Endothelial cell of umbilical vein (primary cell): ENCODE measurements at regions not wholly inside any gene's neighbourhood (a gene's known extent, or its start where the extent isn't known, plus 50 kb on each side); places are given as distances from the start of the nearest gene placed in this dataset.

Experiments used
- BruUV-seq: library from RNA; stranded (reverse); fragments of 400-500 nt; replicated peaks from 2 replicates; lab custom pipeline; 2021; lab: Mats Ljungman, UMichigan
- CTCF ChIA-PET: fragments of 300-600, 350-600 bp; sonication (Branson Sonifier 250); formaldehyde crosslinking; loops from one replicate; lab custom pipeline; 2021; ENCODE audit warnings: antibody characterized with exemption, inconsistent platforms; lab: Charles Lee
- POLR2A ChIA-PET: fragments of 300-600, 350-600 bp; sonication (Branson Sonifier 250); formaldehyde crosslinking; loops from one replicate; lab custom pipeline; 2021; ENCODE audit warnings: antibody characterized with exemption, inconsistent platforms; lab: Charles Lee
- DNase-seq: peaks from one replicate; pipeline ENCODE4 v3.0.0-alpha.2; 2011; ENCODE audit warnings: low read depth, low spot score
- FAIRE-seq: peaks from 2 replicates; lab custom pipeline; 2011; peaks lifted over from hg19 to GRCh38; lab: Jason Lieb, UNC
- H2AFZ ChIP-seq: 2 replicates; pipeline ENCODE4 v1.6.0; 2012; ENCODE audit warnings: low read depth, low read length, control low read depth, inconsistent platforms
- H3K27ac ChIP-seq: 2 replicates; pipeline ENCODE4 v1.5.1; 2011; ENCODE audit warnings: low read depth, mild to moderate bottlenecking, control low read depth, low read length, moderate library complexity; ENCODE audit not compliant: insufficient read depth
- H3K27me3 ChIP-seq, 2 experiments: 2 replicates each; pipeline versions ENCODE4 v1.6.0 to v1.6.1; 2011; ENCODE audit warnings: low read length in 2 of 2, mixed read lengths in 1 of 2; ENCODE audit not compliant: control insufficient read depth in 2 of 2, insufficient read depth in 2 of 2
- H3K36me3 ChIP-seq, 2 experiments: 2 replicates in 1 of 2; 3 replicates in 1 of 2; pipeline ENCODE4 v1.5.1; 2011; ENCODE audit warnings: low read length in 2 of 2, mild to moderate bottlenecking in 1 of 2, moderate library complexity in 1 of 2; ENCODE audit not compliant: control insufficient read depth in 2 of 2, insufficient read depth in 2 of 2; ENCODE audit errors: extremely low read depth in 1 of 2
- H3K4me1 ChIP-seq: 3 replicates; pipeline ENCODE4 v1.5.1; 2011; ENCODE audit warnings: mild to moderate bottlenecking, low read length; ENCODE audit not compliant: control insufficient read depth, insufficient read depth; ENCODE audit errors: extremely low read depth
- H3K4me2 ChIP-seq: 2 replicates; pipeline ENCODE4 v1.6.1; 2011; ENCODE audit warnings: low read length, control low read depth, mixed read lengths; ENCODE audit not compliant: insufficient read depth
- H3K4me3 ChIP-seq, 3 experiments: fragments of 200-600 bp in 1 of 3; sonication (generic), shearing (Covaris generic) in 1 of 3; replicated peaks in 1 of 3; 2 replicates each; pipeline ENCODE4 v1.5.1; 2011 to 2016; ENCODE audit warnings: control low read depth in 3 of 3, low read length in 3 of 3, mild to moderate bottlenecking in 2 of 3, inconsistent platforms in 1 of 3, low read depth in 1 of 3, moderate library complexity in 1 of 3; ENCODE audit not compliant: insufficient read depth in 1 of 3
- H3K79me2 ChIP-seq: 2 replicates; pipeline ENCODE4 v1.6.0; 2012; ENCODE audit warnings: low read length, inconsistent platforms; ENCODE audit not compliant: control insufficient read depth, insufficient read depth
- H3K9ac ChIP-seq: replicated peaks from 2 replicates; pipeline ENCODE3; 2011; ENCODE audit warnings: low read length, control low read depth; ENCODE audit not compliant: insufficient read depth; ENCODE audit errors: extremely low read depth
- H3K9me1 ChIP-seq: replicated peaks from 3 replicates; pipeline ENCODE4 v1.6.0; 2011; ENCODE audit warnings: mild to moderate bottlenecking, low read length; ENCODE audit not compliant: control insufficient read depth, insufficient read depth; ENCODE audit errors: extremely low read depth
- H3K9me3 ChIP-seq: replicated peaks from 2 replicates; pipeline ENCODE4 v1.5.1; 2012; ENCODE audit warnings: low read length, inconsistent platforms; ENCODE audit not compliant: control insufficient read depth, insufficient read depth
- H4K20me1 ChIP-seq: replicated peaks from 2 replicates; pipeline ENCODE3; 2011; ENCODE audit warnings: mild to moderate bottlenecking, low read length; ENCODE audit not compliant: control insufficient read depth, insufficient read depth; ENCODE audit errors: extremely low read depth
- EZH2 ChIP-seq: IDR thresholded peaks from 2 replicates; pipeline ENCODE4 v1.6.1; 2012; ENCODE audit warnings: borderline replicate concordance, low read depth, mild to moderate bottlenecking, moderate library complexity, low read length, inconsistent platforms; ENCODE audit not compliant: severe bottlenecking
- FOS ChIP-seq: IDR thresholded peaks from 2 replicates; pipeline ENCODE4 v1.6.1; 2011; ENCODE audit warnings: mild to moderate bottlenecking, low read length, moderate library complexity, borderline replicate concordance; ENCODE audit not compliant: insufficient read depth
- GATA2 ChIP-seq: IDR thresholded peaks from 2 replicates; pipeline ENCODE4 v1.7.0; 2011; ENCODE audit warnings: low read depth, mild to moderate bottlenecking, moderate library complexity, mixed read lengths, low read length; ENCODE audit not compliant: insufficient read length, insufficient read depth
- JUN ChIP-seq: IDR thresholded peaks from 2 replicates; pipeline ENCODE4 v1.6.1; 2011; ENCODE audit warnings: borderline replicate concordance, low read depth; ENCODE audit not compliant: insufficient read length, insufficient read depth
- MYC ChIP-seq: IDR thresholded peaks from one replicate; pipeline ENCODE4 v1.6.1; 2011; ENCODE audit warnings: mild to moderate bottlenecking, low read depth, low read length
- POLR2A ChIP-seq: IDR thresholded peaks from 2 replicates; pipeline ENCODE4 v1.6.1; 2012; ENCODE audit warnings: low read depth, mild to moderate bottlenecking, control low read depth, low read length
- POLR2AphosphoS5 ChIP-seq: IDR thresholded peaks from 2 replicates; pipeline ENCODE4 v1.6.1; 2012; ENCODE audit warnings: low read depth, mild to moderate bottlenecking, control low read depth, low read length, moderate library complexity; ENCODE audit not compliant: insufficient read depth
- dilution Hi-C: fragments of 300-500 bp; cut with MboI; formaldehyde crosslinking; loops from one replicate; pipeline ENCODE4 v1.15.0; 2019; ENCODE audit warnings: low sequenced_read_pairs; ENCODE audit not compliant: extremely low pct_ligation_motif_present
- intact Hi-C: fragments of 100-400 bp; cut with micrococcal nuclease; formaldehyde crosslinking; loops from one replicate; pipeline ENCODE4 v1.10.0; 2022
- TF ChIP-seq, protein P1 (sequence below), 2 donors: IDR thresholded peaks; 1 replicate in 1 of 2; 2 replicates in 1 of 2; pipeline ENCODE4 v1.5.1; 2011; ENCODE audit warnings: low read length in 2 of 2, mild to moderate bottlenecking in 2 of 2, moderate library complexity in 2 of 2, control low read depth in 1 of 2, inconsistent platforms in 1 of 2, low read depth in 1 of 2; ENCODE audit not compliant: insufficient read depth in 1 of 2; ENCODE audit errors: extremely low read depth in 1 of 2
- TF ChIP-seq, protein P2 (sequence below): IDR thresholded peaks from 2 replicates; pipeline ENCODE4 v1.6.1; 2011; ENCODE audit not compliant: insufficient read depth, insufficient read length

DNA sequence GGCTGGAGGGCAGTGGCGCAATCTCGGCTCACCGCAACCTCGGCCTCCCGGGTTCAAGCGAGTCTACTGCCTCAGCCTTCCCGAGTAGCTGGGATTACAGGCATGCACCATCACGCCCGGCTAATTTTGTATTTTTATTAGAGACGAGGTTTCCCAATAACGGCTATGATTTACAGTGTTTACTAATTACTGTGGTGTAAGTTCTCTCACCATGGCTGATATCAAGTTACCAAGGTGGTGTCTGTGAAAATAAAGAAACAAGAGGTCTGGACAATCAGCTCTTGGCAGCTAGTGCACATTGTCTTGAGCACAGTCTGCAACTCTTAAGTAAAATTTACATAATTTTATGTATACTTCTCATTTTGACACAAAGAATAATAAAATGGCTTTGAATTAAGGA is 385.5 kb upstream of the COX7C start:
- no peaks in the 10 kb centered on the region for H3K9me1 ChIP-seq
- BruUV-seq = no TSS peak
- ChIA-PET CTCF (no interaction called here), POLR2A (no interaction called here)
- dilution Hi-C loops (no loop called here), intact Hi-C loops (no loop called here)
- no peaks in the 10 kb centered on the region for H3K36me3 ChIP-seq
- H3K27ac ChIP-seq = no peak overlapping the region
- H4K20me1 ChIP-seq = no peaks in the 10 kb centered on the region
- no peaks in the 10 kb centered on the region for H3K27me3 ChIP-seq
- H3K9ac ChIP-seq = no peak overlapping the region
- no peaks in the 10 kb centered on the region for H3K79me2 ChIP-seq
- H3K9me3 ChIP-seq = no peaks in the 10 kb centered on the region
- no peaks in the 10 kb centered on the region for H3K4me1 ChIP-seq
- no peak overlapping the region for H2AFZ ChIP-seq
- no peak for TF ChIP-seq POLR2AphosphoS5
- TF ChIP-seq JUN = no peak
- TF ChIP-seq MYC = no peak
- TF ChIP-seq GATA2 = no peak
- TF ChIP-seq, protein P1, sequence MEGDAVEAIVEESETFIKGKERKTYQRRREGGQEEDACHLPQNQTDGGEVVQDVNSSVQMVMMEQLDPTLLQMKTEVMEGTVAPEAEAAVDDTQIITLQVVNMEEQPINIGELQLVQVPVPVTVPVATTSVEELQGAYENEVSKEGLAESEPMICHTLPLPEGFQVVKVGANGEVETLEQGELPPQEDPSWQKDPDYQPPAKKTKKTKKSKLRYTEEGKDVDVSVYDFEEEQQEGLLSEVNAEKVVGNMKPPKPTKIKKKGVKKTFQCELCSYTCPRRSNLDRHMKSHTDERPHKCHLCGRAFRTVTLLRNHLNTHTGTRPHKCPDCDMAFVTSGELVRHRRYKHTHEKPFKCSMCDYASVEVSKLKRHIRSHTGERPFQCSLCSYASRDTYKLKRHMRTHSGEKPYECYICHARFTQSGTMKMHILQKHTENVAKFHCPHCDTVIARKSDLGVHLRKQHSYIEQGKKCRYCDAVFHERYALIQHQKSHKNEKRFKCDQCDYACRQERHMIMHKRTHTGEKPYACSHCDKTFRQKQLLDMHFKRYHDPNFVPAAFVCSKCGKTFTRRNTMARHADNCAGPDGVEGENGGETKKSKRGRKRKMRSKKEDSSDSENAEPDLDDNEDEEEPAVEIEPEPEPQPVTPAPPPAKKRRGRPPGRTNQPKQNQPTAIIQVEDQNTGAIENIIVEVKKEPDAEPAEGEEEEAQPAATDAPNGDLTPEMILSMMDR (IDR thresholded peaks at IDR 0.05; ENCODE audit: extremely low read depth in 1 of 2, insufficient read depth in 1 of 2, low read depth in 1 of 2, low read length in 2 of 2) = no peak
- TF ChIP-seq POLR2A = no peak
- no peak for TF ChIP-seq EZH2
- TF ChIP-seq, protein P2, sequence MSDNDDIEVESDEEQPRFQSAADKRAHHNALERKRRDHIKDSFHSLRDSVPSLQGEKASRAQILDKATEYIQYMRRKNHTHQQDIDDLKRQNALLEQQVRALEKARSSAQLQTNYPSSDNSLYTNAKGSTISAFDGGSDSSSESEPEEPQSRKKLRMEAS = no peak
- TF ChIP-seq FOS = no peak
- DNase-seq (no peak), FAIRE-seq (no peak)
- H3K4me2 ChIP-seq = no peak overlapping the region
- no peak overlapping the region for H3K4me3 ChIP-seq
